ENCODE measurements at regions not wholly inside any gene's neighbourhood (a gene's known extent, or its start where the extent isn't known, plus 50 kb on each side); places are given as distances from the start of the nearest gene placed in this dataset.
"Not testable (repeated sequence)": the region's sequence is repeated elsewhere in the genome, so short reads cannot be mapped to it uniquely, and the experiment has no call there.

GRCh38 chr7:119890631-119891030, 382.3 kb upstream of the KCND2 start:
- Mint-ChIP-seq H3K27ac (no peak overlapping the region), H3K9me3 (peaks cover 12% of the 10 kb centered on the region), H3K27me3 (no peaks in the 10 kb centered on the region), H3K4me1 (ENCODE audit: low read depth) (no peaks in the 10 kb centered on the region), H3K4me3 (no peak overlapping the region), H3K36me3 (ENCODE audit: low read depth) (no peaks in the 10 kb centered on the region)
- intact Hi-C loops (cut with micrococcal nuclease): no loop called here

DNA sequence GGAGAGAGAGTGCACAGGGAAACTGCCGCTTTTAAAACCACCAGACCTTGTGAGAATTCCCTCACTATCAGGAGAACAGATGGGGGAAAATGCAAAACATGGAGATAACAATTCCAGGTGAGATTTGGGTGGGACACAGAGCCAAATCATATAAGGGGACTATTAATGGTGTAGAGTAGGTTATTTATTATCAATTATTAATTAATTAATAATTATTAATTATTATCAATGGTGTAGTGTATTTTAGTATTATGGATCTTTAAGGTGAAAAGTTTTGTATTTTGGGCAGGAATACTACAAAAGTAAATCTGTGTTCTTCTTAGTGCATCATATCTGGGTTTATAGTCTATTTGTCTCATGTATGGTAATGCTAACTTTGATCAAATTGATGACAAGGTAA, 377.7 kb upstream of the KCND2 start:
- no peak overlapping the region for H3K4me3 Mint-ChIP-seq
- no peaks in the 10 kb centered on the region for H3K27me3 Mint-ChIP-seq
- no peaks in the 10 kb centered on the region for H3K4me1 Mint-ChIP-seq (ENCODE audit: low read depth)
- H3K36me3 Mint-ChIP-seq (ENCODE audit: low read depth): no peaks in the 10 kb centered on the region
- no peaks in the 10 kb centered on the region for H3K9me3 Mint-ChIP-seq
- no peak overlapping the region for H3K27ac Mint-ChIP-seq
- intact Hi-C loops (cut with micrococcal nuclease): no loop called here

DNA sequence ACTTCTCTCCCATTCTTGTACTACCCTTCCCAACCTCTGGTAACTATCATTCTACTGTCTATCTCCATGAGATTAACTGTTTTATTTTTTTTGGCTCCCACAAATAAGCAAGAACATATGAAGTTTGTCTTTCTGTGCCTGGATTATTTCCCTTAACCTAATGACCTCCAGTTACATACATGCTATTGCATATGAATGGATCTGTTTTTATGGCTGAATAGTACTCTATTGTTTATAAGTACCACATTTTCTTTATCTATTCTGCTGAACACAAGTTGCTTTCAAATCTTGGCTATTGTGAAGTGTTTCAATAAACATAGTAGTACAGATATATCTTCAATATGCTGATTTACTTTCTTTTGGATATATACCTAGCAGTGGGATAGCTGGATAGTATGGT, 376.6 kb upstream of the KCND2 start:
- intact Hi-C loops (cut with micrococcal nuclease): no loop called here
- Mint-ChIP-seq H3K27me3 (no peaks in the 10 kb centered on the region), H3K36me3 (ENCODE audit: low read depth) (no peaks in the 10 kb centered on the region), H3K9me3 (no peaks in the 10 kb centered on the region), H3K4me1 (ENCODE audit: low read depth) (no peaks in the 10 kb centered on the region), H3K27ac (no peak overlapping the region), H3K4me3 (no peak overlapping the region)

GRCh38 chr7:119900996-119901672, 371.8 kb upstream of the KCND2 start:
- Mint-ChIP-seq H3K4me1 (ENCODE audit: low read depth) (no peaks in the 10 kb centered on the region), H3K27ac (no peak overlapping the region), H3K27me3 (no peaks in the 10 kb centered on the region), H3K36me3 (ENCODE audit: low read depth) (no peaks in the 10 kb centered on the region), H3K4me3 (no peak overlapping the region), H3K9me3 (no peaks in the 10 kb centered on the region)
- intact Hi-C loops (cut with micrococcal nuclease): no loop called here

DNA sequence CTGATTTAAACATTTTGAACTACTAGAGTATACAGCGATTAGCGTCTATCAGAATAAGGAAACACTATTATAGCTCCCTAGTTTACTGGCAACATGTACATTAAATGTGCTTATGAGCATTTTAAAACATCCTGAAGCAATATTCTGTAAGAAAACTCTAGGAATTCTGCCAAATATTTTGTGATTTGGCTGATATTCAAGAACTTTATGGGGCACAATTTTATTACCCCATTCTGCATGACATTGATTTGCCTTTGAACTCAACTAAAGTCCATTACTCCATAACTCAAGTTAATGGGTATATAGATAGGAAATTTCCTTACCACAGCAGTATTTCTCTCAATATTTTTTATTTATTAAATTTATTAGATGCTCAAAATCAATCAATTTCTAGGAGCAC, 369.9 kb upstream of the KCND2 start:
- peaks cover 14% of the 10 kb centered on the region for H3K9me3 Mint-ChIP-seq

DNA sequence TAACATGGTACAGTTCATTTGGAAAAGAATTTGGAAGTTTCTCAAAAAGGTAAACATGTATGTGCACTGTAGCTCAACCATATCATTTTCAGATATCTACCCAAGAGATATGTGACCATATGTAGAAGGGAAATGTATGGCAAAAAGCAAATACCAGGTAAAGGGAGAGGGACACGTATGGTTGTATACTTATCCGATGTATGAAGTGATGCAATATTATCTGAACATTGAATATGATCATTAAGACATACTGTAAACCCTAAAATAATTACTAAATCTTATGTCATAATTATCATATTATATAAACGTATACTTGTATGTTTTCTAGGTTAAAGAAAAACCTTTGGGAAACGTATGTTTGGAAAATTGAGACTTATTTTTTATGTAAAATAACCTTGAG, 367.5 kb upstream of the KCND2 start:
- Mint-ChIP-seq H3K9me3 (peaks cover 14% of the 10 kb centered on the region), H3K27ac (no peak overlapping the region), H3K4me1 (ENCODE audit: low read depth) (no peaks in the 10 kb centered on the region), H3K36me3 (ENCODE audit: low read depth) (no peaks in the 10 kb centered on the region), H3K4me3 (no peak overlapping the region), H3K27me3 (no peaks in the 10 kb centered on the region)
- intact Hi-C loops (cut with micrococcal nuclease): no loop called here

More for the DNA sequence above, 369.9 kb upstream of the KCND2 start:
- intact Hi-C loops (cut with micrococcal nuclease): no loop called here
- Mint-ChIP-seq H3K27ac (no peak overlapping the region), H3K36me3 (ENCODE audit: low read depth) (no peaks in the 10 kb centered on the region), H3K4me1 (ENCODE audit: low read depth) (no peaks in the 10 kb centered on the region), H3K4me3 (no peak overlapping the region), H3K27me3 (no peaks in the 10 kb centered on the region)

DNA sequence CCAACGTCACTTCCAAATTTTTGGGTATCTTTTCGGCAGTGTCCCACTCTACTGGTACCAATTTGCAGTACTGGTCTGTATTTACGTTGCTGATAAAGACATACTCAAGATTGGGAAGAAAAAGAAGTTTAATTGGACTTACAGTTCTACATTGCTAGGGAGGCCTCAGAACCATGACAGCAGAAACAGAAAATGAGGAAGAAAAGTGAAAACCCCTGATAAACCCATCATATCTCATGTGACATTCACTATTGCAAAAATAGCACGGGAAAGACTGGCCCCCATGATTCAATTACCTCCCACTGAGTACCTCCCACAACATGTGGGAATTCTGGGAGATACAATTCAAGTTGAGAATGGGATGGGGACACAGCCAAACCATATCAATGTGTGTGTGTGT, 364.0 kb upstream of the KCND2 start:
- H3K27me3 Mint-ChIP-seq: no peaks in the 10 kb centered on the region
- H3K27ac Mint-ChIP-seq: no peak overlapping the region
- no peaks in the 10 kb centered on the region for H3K36me3 Mint-ChIP-seq (ENCODE audit: low read depth)
- no peak overlapping the region for H3K4me3 Mint-ChIP-seq
- peaks cover 14% of the 10 kb centered on the region for H3K9me3 Mint-ChIP-seq
- intact Hi-C loops (cut with micrococcal nuclease): no loop called here
- no peaks in the 10 kb centered on the region for H3K4me1 Mint-ChIP-seq (ENCODE audit: low read depth)

DNA sequence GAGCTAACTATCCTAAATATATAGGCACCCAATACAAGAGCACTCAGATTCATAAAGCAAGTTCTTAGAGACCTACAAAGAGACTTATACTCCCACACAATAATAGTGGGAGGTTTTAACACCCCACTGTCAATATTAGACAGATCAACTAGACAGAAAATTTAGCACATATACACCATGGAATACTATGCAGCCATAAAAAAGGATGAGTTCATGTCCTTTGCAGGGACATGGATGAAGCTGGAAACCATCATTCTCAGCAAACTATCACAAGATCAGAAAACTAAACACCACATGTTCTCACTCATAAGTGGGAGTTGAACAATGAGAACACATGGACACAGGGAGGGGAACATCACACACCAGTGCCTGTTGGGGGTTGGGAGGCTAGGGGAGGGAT, 358.9 kb upstream of the KCND2 start:
- H3K27ac Mint-ChIP-seq; H3K36me3 Mint-ChIP-seq (ENCODE audit: low read depth); intact Hi-C loops (cut with micrococcal nuclease); H3K27me3 Mint-ChIP-seq; H3K4me3 Mint-ChIP-seq; H3K4me1 Mint-ChIP-seq (ENCODE audit: low read depth); H3K9me3 Mint-ChIP-seq: not testable (repeated sequence)

- Mint-ChIP-seq H3K9me3 (peaks cover 8% of the 10 kb centered on the region), H3K36me3 (ENCODE audit: low read depth) (no peaks in the 10 kb centered on the region), H3K27ac (no peak overlapping the region), H3K4me3 (no peak overlapping the region), H3K4me1 (ENCODE audit: low read depth) (no peaks in the 10 kb centered on the region), H3K27me3 (no peaks in the 10 kb centered on the region)
- intact Hi-C loops (cut with micrococcal nuclease): no loop called here
These were observed 356.5 kb upstream of the KCND2 start for GRCh38 chr7:119916501-119916900.

- Mint-ChIP-seq H3K9me3 (peaks cover 8% of the 10 kb centered on the region), H3K36me3 (ENCODE audit: low read depth) (no peaks in the 10 kb centered on the region), H3K4me3 (no peak overlapping the region), H3K27ac (no peak overlapping the region), H3K4me1 (ENCODE audit: low read depth) (no peaks in the 10 kb centered on the region), H3K27me3 (no peaks in the 10 kb centered on the region)
- intact Hi-C loops (cut with micrococcal nuclease): no loop called here
These were observed 354.8 kb upstream of the KCND2 start for GRCh38 chr7:119918185-119918584.

- Mint-ChIP-seq H3K4me3 (no peak overlapping the region), H3K27me3 (no peaks in the 10 kb centered on the region), H3K27ac (no peak overlapping the region), H3K36me3 (ENCODE audit: low read depth) (no peaks in the 10 kb centered on the region), H3K9me3 (peaks cover 8% of the 10 kb centered on the region), H3K4me1 (ENCODE audit: low read depth) (no peaks in the 10 kb centered on the region)
- intact Hi-C loops (cut with micrococcal nuclease): no loop called here
These were observed 353.0 kb upstream of the KCND2 start for GRCh38 chr7:119919986-119920385.

DNA sequence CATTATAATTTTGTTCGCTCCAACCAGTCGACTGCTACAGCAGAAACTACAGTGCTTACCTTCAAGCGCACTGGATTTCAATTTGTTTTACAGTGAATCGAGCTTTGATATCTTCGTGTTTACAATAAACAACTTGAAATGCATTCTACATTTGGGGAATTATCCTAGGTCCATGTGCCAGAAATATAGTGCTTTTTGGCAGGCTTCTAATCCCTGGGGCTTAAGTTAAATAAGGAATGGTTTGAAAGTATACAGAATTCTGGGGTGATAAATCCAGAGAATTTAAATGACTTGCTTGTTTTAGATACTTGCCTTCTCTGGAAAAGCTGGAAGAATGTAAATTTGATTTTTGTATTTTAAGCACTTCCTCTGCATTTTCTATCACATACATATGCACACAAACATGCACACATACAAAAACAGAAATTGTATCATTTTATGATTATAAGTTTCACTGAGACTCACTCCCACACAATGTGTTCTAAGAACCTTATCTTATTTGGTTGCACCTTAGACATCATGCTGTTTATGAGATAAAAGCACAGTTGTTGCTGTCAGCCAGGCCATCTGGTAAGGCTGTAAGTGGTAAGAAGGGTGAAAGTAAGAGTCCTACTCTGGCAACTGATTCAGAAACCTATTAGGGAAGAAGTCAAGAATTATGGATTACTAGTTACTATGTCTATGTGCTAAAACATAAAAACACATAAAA, 347.2 kb upstream of the KCND2 start:
- no peaks in the 10 kb centered on the region for H3K4me1 Mint-ChIP-seq (ENCODE audit: low read depth)
- intact Hi-C loops (cut with micrococcal nuclease): no loop called here
- H3K36me3 Mint-ChIP-seq (ENCODE audit: low read depth): no peaks in the 10 kb centered on the region
- peaks cover 19% of the 10 kb centered on the region for H3K9me3 Mint-ChIP-seq
- H3K27ac Mint-ChIP-seq: no peak overlapping the region
- H3K4me3 Mint-ChIP-seq: no peak overlapping the region
- H3K27me3 Mint-ChIP-seq: no peaks in the 10 kb centered on the region

- Mint-ChIP-seq H3K27me3 (no peaks in the 10 kb centered on the region), H3K4me3 (no peak overlapping the region), H3K9me3 (peaks cover 19% of the 10 kb centered on the region), H3K27ac (no peak overlapping the region), H3K36me3 (ENCODE audit: low read depth) (no peaks in the 10 kb centered on the region), H3K4me1 (ENCODE audit: low read depth) (no peaks in the 10 kb centered on the region)
- intact Hi-C loops (cut with micrococcal nuclease): no loop called here
These were observed 343.1 kb upstream of the KCND2 start for GRCh38 chr7:119929891-119930290.

GRCh38 chr7:119931230-119931824, 341.6 kb upstream of the KCND2 start:
- Mint-ChIP-seq H3K4me1 (ENCODE audit: low read depth) (no peaks in the 10 kb centered on the region), H3K4me3 (no peak overlapping the region), H3K27me3 (no peaks in the 10 kb centered on the region), H3K27ac (no peak overlapping the region), H3K36me3 (ENCODE audit: low read depth) (no peaks in the 10 kb centered on the region), H3K9me3 (peaks cover 19% of the 10 kb centered on the region)
- intact Hi-C loops (cut with micrococcal nuclease): no loop called here

Data from dendritic cell treated with granulocyte-macrophage colony-stimulating factor and Interleukin-4, amounts not matched to agents 40 ng/mL and 50 ng/mL, for 4 days (primary cell).